ENCODE measurements at regions not wholly inside any gene's neighbourhood (a gene's known extent, or its start where the extent isn't known, plus 50 kb on each side); places are given as distances from the start of the nearest gene placed in this dataset.

DNA sequence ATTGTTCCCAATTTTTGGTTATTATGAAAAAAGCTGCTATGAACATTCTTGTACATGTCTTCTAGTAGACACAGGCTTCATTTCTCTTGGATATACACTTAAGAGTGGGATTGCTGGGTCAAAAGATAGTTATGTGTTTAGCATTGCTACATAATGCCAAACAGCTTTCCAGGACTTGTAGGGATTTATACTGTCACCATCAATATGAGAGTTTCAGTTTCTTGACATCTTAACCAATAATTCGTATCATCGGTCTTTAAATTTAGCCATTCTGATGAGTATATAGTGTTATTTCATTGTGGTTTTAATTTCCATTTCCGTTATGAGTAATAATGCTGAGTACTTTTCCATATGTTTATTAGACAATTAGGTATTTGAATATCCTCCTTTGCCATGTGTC lies 190.3 kb upstream of the PFN2 start:
- DNase-seq (ENCODE audit: low spot score) = no peak

DNA sequence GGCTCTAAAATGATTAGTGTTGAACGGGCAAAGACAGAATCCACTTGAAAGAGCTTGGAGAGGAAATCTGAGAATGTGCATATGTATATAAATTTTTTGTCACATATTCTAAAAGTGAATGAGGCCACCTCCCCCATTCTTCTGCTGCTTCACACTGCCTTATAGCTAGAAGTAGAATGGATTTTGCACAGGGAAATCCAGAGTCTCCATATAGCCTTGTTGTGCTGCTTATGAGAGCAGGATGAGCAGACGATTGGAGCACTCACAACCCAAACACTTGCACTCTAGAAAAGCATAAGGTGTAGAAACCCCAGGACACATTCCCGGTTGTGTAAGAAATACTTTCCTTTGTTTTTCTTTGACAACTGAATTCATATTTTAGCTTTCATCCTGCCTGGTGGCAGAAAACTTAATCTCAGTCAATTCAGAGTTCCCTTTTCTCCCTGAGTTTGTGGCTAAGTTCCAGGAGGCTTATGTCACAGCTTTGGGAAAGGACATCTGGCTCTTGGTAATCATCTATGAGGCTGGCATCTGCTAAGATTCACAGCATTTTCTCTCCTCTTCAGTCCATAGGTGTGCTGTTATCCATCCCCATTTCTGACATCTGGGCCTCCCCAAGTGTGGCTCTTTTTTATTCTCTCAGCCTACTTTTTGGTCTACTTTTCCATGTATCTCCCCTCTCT lies 188.4 kb upstream of the PFN2 start:
- no peak for DNase-seq (ENCODE audit: low spot score)

DNA sequence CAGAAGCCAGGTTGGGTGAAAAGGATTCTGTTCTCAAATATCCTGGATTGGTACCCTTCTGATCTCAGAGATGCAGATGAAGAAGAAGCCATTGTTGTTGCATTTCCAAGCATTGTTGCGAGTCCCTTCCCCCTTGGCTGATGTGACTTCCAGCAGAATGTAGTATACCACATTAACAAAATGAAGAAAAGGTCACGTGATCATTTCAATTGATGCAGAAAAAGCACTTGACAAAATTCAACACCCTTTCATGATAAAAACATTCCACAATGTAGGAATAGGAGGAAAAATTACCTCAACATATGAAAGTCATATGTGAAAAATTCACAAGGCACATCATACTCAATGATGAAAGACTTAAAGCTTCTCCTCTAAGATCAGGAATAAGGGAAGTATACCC lies 181.9 kb upstream of the PFN2 start:
- DNase-seq (ENCODE audit: low spot score) = no peak

DNA sequence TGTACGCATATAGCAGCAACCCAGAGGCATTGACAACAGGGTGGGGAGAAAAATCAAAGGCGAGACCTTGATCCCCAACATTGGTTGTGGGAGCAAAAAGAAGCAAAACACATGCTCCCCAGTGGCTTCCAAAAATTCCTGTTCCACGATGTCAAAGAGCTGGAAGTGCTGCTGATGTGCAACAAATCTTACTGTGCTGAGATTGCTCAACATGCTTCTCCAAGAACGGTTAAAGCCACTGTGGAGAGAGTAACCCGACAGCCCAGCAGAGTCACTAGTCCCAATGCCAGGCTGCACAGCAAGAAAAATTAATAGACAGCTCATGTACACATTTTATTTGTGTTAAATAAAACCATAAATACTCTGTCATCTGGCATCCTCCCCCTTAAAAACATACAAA lies 179.9 kb upstream of the PFN2 start:
- no peak for DNase-seq (ENCODE audit: low spot score)

DNA sequence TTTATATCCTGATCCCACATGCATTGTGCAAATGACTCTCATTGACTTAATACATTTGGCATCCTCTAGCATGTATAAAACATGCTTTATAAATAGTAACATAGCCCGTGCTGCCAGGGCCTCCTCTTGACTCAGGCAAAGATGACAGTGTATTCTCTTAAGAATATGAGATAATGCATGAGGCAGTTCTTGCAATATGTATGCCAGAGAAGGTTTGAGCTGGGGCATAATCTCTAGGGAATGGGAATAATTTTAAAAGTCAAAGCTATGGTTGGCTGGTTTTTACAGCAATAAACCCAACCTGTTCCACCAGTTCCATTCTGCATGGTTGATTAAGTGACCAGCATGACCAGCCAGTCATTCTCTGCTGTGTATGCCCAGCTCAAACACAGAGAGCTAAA lies 179.0 kb upstream of the PFN2 start:
- peak; percentile 36 for DNase-seq (ENCODE audit: low spot score)

DNA sequence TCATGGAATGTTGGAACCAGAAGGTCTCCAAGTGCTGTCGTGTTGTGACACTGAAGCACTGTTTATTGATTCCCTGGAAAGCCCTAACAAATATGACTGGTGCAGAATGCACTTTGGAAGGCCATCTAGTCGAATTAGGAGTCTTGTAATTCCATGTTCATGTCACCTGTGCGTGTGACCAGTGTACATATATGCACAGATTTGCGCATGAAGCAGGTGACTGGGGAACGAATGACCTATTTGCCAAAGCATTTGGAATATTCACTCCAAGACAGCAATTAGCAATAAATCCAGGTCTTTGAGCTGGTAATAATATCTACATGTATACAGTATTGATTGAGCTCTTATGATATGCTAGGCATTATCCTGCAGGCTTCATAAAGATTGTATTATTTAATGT lies 177.5 kb upstream of the PFN2 start:
- no peak for DNase-seq (ENCODE audit: low spot score)

DNA sequence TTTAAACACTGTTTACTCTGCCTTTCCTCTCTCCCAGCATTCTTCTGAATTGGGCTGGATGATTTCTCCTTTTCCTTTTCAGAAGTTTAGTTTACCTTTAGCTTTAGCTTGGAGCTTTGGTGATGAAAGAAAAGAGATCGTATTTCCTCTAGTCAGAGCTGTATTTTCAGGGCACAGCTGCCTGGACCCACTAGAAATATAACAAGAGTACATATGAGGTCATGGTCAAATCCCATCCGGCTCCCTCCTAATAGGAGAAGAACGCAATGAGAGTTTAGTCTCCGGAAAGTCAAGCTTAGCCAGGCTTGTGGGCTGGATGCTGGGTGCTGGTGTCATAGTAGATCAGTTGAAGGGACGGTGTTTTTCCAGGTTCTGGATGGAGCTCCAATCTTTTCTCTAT lies 177.1 kb upstream of the PFN2 start:
- peak; percentile 21 for DNase-seq (ENCODE audit: low spot score)

DNA sequence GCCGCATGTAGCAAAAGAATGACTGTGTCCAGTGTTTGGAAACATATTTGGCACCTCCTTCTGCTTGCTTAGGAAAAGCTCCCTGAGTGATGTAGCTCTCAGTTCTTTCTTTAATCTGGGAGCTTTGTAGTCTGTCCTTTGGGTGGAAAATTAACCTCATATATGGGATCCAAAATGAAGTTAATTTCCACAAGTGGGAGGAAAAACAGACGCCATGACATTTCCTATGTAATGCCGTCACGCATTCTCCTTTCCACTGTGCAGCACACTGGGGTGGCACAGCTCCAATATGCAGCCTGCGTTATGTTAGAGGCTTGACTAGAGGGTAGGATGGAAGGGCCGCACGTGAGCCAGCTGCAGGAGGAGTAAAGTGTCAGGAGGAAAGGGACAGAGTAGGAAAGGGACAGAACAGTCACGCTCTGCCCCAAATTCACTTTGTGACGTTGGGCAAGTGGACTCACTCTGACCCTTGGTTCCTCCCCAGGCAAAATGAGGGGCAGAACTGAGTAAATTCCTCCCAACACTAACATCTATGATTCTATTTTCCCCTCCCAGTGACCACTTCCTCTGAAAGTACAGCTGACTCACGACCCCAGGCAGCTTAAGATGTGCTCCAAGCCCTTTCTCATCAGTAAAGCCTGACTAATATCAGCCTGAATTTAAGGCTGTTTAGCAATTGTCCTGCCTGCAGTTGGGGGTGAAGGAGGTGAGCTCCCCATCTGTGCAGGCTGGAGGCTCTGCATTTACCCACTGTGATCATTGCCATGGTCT lies 176.5 kb upstream of the PFN2 start:
- peak; percentile 65 for DNase-seq (ENCODE audit: low spot score)

DNA sequence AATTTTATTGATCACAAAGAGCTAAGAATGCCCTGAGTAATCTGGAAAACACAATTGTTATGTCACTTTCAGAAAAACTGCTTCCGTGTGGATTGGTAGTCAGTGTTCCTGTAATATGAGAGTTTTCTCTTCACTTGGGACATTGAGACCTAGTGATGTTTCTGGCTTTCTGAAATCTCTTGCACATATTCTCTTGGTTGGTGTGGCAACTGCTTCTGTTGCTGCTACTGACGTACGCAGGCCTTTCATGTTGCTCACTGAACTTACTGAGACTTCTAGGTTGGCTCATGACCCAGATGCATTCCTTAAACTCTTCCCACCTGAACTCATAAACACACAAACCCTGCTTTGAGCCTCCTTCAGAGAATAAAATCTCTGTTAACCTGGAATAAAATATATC lies 175.0 kb upstream of the PFN2 start:
- no peak for DNase-seq (ENCODE audit: low spot score)

DNA sequence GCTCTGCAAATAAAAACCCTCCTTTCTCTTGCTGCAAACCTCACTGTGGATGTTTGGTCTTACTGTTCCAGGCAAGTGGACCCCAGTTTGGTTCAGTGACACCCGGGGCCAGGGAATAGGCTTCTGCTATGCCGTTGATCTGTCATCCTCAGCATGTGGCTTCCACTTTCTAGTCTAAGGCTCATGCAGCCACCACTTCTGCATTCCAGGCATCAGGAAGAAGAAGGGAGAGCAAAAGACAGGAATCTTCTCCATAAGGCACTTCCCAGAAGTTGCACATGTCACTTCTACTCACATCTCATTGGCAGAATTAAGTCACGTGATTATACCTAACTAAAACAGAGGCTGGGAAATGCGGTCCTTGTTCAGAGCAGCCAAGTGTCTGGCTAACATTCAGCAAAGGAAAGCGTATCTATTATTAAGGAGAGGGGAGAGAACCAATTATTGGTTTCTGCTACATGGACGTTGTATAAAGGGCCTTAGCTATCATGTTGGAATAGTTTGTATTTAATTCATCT lies 173.6 kb upstream of the PFN2 start:
- no peak for DNase-seq (ENCODE audit: low spot score)

DNA sequence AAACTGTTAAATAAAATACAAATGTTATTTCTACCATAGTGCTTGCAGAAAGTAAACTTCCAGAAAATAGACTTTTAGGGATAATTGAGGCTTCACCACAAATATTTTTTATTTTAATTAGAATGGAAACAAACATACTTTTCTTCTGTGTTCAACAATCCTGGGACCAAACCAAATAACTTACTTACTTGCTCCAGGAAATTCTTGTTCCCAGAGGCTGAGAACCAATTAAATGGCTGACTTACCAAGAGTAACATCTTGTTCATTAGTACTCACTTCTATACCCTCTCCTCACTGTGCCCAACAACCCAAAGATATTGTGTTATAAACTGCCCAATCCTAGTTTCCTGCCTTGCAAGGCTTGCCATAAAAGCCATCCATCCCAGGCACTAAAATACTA lies 172.2 kb upstream of the PFN2 start:
- DNase-seq (ENCODE audit: low spot score) = no peak

DNA sequence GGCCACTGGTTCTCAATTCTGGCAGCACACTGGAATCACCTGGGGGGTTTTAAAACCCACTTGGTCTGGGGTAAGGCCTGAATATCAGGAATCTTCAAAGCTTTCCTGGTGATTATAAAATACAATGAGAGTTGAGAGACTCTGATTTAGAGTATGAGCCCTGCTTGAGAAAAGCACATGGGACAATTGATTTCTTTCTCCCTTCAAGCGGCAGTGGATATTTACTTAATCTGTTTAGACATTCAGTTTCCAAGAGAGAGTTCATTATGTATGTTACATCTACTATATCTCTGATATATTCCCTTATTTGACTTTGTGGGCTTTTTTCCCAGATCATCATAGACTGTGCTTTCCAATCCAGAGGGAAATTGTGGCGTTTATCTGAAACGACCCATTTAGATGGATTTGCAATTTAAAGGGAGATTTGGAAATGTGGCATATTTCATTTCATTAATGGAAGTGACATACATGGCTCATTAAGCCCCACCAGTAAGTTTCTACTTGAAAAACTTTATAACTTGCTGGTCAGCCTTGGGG lies 171.2 kb upstream of the PFN2 start:
- no peak for DNase-seq (ENCODE audit: low spot score)

DNA sequence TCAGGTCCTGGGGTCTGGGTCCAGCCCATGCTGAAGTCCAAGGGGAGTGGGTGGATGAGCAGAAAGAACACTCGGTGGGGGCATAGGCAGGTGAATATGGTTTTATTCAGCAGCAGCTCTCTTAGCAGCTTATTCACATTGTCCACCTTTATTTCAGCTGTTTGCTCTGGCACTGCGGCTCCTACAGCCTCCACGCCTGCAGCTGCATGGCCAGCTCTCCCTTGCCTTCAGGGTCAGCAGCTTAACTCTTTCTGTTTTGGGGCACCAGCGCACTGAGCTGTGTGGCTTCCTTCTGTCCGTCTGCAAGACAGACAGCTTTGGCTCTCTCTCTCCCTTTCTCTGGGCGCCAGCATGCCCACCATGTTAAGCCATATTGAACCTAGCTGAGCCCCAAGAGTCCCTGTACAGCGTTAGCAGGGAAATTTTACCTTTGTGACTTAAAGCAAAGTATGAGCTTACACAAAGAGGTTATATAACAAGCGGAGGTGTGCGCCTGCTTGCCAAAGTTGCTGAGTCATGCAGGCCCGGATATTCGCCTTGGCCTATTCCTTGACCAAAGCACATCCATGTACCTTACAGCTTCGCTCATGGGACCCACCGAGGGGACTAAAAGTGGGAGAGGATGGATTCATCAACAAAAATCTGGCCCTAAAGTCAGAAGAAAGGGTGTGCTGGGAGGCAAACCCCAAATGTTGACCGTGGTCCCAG lies 170.1 kb upstream of the PFN2 start:
- no peak for DNase-seq (ENCODE audit: low spot score)

DNA sequence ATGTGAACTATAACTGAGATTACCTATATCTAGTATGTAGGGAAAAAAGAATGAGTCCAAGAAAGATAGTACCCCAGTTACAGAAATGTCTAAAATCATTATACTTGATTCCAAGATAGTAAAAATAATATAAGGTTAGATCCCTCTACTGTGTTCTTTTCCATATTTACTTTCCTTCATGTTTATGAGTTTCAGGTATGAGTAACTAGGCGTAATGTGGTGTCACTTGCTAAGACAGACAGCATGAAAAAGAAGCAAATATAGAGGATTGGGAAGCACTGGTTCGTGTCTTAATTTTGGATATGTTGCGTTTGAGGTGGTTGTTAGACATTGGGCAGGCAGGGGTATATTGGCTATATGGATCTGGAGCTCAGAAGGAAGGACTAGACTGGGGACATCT lies 168.1 kb upstream of the PFN2 start:
- no peak for DNase-seq (ENCODE audit: low spot score)

DNA sequence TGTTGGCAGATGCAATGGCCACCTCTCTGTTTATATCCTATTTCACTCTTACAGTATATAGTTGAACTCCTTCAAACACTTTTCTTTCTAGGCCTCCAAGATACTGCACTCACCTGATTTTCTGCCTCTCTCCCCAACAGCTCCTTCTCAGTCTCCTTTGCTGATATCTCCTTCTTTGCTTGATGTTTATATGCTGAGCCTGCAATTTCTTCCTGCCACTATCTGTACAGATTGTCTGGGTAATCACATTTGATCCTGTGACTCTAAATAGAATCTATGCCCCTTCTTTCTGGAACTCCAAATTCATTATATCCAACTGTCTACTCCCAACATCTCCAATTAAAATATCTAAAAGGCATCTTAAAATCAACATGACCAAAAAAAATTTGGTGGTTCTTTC lies 165.5 kb upstream of the PFN2 start:
- no peak for DNase-seq (ENCODE audit: low spot score)

DNA sequence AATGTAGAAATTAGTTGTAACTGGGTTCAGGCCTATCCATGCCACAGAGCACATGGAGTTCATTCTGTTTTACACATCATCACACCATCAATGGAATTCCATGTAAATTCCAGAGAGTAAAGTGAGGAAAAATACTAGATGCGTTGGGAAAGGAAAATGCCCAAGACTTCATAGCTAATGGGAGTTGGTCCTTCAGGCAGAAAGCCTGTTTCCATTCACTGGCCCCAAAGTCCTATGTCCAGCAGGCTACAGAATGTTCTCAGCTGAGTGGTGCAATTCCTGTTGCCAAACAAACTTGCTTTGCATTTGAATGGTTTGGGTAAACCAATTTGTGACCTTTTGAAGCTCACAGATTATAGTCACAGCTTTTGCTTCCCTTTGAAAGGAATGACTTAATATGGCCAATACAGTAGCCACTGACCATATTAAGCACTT lies 164.6 kb upstream of the PFN2 start:
- no peak for DNase-seq (ENCODE audit: low spot score)

DNA sequence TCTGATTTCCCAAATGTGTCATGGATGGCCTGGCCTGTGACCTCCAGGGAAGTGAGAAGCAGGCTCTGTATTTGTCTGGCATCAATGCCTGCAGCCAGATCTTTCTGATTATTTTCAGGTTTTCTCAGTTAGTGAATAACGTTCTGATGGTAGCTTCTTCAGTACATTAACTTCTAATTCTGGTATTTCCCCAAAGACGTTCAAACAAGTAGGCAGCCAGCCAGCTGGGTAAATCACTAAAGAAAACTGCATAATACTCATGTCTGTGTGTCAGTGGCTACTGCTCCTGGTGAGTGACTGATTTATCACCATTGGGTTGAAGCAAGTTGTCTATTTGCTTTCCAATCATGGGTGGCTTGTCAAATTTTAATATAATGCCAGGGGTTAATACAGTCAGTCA lies 162.6 kb upstream of the PFN2 start:
- DNase-seq (ENCODE audit: low spot score) = no peak

DNA sequence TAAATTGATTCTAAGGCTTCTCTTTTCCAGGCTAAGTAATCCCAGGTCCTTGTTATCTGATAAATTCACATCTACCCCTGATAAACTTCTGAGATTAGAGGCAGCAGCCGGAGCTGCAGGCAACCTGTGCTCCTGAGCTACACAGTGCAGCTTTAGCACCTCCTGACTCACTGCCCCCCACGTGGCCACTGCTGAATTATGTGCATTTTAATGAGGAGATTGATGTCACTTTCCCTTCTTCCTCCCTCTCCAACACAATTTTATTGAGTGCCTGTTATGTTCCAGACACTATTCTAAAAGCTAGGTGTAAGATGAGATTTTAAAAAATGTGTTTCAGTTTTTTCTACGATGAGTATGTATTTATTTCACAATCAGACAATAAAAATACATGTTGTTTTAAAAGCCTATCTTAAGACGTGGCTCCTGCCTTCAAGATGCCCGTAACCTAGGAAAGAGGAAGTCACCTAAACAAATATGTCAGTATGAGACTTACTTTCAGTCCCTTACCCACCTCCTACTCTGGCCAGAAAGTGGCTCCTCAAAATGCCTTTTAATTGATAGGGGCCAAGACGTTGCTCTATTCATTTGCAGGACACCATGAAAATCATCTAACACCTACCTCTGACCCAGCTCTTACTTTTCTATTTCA lies 161.5 kb upstream of the PFN2 start:
- no peak for DNase-seq (ENCODE audit: low spot score)

DNA sequence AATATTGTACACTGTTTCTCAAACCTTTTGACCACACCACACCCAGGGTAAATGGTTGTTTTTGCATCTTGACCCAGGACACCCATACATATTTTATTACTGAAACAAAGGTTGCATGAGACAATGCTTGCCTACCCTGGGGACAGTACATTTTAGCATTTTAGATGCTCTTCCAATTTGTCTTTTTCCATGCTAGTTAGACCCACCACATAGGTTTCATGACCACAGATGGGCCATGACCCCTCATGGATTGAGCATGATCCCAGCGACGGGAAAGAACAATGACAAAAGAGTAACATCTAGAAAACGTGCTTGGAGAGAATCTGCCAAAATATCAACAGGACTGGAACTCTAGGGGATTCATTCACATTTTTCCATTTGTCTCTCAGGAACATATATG lies 161.0 kb upstream of the PFN2 start:
- DNase-seq (ENCODE audit: low spot score) = no peak

DNA sequence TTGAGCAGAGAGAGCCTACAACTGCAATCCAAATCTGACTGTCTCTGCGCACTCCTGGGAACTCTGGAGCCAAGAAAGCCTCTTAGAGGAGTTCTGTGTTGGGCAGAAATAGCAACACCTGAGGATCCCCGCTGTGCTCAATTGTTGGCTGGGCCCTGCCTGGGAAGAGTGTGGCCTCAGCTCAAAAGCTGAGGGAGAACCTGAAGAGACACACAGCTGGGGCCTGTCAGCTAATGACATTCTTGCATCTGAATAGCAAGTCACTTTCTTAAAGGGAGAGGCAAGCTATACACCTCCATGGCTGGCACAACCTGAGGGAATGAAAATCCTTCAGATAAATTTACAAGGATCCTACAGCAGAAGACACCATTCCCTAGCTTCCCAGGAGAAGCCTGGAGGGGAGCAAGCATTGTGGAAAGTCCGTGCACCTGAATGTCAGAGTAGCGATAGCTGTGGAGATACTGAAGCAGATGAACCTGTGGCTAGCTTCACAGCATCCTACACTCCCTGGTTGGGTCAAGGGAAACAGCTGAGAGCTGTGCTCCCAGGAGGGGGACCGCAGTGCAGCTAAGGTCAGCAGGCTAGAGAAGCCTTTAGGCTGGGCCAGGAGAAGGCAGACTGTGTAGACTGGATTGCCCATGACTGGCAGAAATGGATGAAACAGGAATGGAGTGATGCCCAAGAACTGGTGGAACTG lies 159.9 kb upstream of the PFN2 start:
- DNase-seq (ENCODE audit: low spot score) = no peak

DNA sequence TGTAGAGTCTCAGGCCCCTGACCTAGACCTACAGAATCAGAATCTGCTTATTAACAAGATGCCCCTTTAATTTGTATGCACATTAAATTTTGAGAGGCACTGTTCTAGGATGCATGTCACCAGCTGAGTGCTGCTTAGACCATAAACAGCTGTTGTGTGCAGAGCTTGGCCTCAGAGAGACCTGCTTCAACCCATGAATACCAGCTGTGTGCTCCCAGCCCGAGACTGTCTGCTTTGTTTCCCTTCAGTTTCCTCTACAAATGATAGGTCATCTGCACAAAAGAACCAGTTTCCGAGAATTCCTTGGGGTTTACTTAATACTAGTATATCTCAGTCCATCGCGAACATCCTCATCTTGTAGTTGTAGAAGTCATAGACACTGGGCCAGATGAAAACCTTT lies 158.5 kb upstream of the PFN2 start:
- no peak for DNase-seq (ENCODE audit: low spot score)

DNA sequence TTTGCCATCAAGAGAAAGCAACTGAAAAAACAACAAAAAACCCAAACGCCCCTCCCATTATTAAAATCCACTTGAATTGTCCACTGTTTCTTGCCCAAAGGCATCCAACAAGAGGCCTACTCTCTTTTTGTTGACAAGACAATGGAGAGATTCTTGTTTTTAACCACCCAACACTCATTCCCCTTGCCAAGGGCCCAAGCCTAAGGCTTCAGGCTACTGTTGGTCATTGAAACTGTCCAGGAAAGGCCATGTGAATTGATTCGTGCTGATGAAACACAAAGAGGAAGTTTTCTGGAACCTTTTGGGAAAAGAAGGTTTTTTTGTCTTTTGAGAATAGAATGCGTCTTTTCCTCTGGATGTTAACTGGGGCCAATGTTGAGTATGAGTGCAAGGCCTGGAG lies 157.4 kb upstream of the PFN2 start:
- no peak for DNase-seq (ENCODE audit: low spot score)
